Cardiac septum (tissue), 1 donor: ENCODE measurements at regions not wholly inside any gene's neighbourhood (a gene's known extent, or its start where the extent isn't known, plus 50 kb on each side); places are given as distances from the start of the nearest gene placed in this dataset.

ENCODE experiments used
- DNase-seq: peaks from one replicate; pipeline ENCODE4 v3.0.0-alpha.2; 2020; ENCODE audit warnings: low spot score
- intact Hi-C: fragments of 100-400 bp; cut with DNase I; formaldehyde crosslinking; loops from one replicate; pipeline ENCODE4 v1.14.0; 2022
- donor health status: DM: no; HTN: no; CAD: no.

DNA sequence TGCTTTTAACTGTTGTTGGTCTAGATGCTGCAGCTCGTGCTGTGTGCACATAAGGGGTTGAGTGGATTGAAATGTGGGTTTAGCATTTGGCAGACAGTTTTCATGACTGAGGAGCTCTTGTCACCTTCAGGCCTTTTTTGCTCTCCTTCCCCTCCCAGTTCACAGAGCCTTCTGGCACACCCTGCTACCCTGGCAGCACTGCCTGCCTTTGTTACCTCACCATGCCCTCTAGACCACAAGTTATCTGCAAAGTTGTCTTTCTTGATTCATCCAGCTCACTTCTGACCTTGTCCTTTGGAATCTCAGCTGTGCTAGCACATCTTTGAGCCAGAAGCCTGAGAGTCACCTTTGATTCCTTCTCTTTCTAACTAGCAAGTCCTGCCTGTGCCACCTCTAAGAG lies 348.9 kb upstream of the ZFP64 start:
- no peak for DNase-seq
- intact Hi-C loops, result no loop called here

DNA sequence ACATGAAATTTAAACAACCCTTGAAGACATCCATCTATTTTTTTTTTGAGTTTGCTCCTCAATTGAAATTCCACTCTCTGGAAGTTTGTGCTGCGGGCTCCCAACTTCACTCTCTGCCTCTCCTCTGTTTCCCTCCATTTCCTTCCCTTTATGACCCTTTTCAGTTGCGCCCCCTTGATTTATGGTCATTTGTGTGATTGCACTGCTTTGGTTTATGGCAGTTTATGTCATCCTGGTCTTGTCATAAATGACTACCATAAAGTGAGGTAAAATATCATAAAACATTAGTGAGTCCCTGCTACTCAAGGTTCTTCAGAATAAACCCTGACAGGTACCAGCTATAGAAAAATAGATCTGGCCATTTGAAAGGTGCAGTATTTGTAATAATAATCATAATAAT lies 348.3 kb upstream of the ZFP64 start:
- no peak for DNase-seq
- intact Hi-C loops, result no loop called here

DNA sequence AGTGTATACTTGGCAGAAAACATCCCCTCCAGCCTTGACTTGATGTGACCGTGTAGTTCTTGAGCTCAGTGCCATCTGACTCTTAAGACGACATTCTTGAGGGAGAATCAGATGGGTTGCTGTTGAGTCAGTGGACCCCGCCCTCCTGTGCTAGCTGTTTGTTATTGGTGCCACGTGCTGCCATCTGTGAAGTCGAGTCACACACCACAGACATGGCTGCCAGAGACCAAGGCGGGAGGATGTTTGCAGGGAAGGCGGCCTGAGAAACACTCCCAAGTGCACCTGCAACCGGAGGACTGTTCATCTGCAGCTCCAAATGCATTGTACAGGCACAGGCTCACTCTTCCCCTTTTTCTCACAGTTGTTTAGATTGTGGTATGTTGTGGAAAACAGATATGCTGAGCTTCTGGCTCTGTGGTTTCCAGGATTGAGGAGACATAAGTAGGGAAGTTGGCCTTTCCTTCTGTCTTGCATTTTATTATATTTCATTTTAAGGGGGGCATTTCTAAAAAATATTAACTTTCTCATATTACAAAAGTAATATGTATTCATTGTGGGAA lies 345.3 kb upstream of the ZFP64 start:
- DNase-seq, result no peak
- intact Hi-C loops, result no loop called here

DNA sequence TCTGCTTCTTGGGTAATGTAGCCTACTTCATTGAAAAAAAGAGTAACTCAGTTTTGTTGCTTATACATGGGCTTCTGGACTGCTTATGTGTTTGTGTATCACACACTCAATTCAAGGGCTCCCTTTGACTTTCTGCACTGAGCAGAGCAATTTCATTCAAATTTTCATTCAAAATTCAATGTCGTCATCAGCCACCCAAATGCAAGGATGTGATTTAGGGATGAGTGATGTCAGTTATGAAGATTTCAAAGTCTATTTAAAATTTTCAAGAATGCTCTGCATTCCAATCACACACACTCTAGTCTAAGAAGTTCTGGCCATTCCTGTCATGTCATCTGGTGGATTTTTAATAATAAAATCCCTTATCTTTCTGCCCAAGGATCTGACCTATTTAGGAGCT lies 344.5 kb upstream of the ZFP64 start:
- intact Hi-C loops, result no loop called here
- no peak for DNase-seq

DNA sequence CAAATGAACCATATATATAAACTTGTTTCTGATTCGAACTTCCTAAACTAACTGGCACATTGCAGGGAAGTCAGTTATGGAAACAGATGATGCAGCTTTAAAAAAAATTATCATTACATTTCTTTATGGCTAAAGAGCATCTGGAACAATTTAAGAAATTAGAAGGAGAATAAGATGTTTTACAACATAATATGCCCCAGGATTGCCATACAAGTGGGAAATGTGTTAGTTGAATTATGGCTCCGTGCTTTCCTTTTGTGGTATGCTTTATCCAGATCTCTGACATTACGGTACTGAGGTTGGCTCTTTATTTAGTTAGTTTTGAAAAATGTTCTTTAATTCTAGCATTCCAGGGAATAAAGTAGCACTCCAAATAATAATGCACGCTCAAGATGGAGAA lies 343.0 kb upstream of the ZFP64 start:
- no peak for DNase-seq
- intact Hi-C loops, result no loop called here

DNA sequence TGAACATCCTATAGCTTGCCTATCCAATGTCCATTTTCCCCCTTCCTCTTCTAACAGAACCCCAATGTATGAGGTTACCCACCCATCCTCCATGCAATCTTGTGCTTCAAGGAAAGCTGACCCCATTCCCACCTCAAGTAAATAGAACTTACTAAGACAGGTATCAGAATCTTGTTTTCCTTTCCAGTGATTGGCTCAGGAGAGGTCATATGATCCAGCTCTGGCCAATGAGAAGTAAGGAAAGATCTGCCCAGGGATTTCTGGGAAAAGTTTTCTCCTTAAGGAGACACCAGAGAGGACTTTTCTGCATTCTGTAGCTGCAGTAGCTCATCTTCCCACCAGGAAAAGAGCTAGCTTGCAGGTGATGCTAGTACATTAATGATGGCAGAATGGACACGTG lies 341.8 kb upstream of the ZFP64 start:
- DNase-seq, result no peak
- intact Hi-C loops, result no loop called here

DNA sequence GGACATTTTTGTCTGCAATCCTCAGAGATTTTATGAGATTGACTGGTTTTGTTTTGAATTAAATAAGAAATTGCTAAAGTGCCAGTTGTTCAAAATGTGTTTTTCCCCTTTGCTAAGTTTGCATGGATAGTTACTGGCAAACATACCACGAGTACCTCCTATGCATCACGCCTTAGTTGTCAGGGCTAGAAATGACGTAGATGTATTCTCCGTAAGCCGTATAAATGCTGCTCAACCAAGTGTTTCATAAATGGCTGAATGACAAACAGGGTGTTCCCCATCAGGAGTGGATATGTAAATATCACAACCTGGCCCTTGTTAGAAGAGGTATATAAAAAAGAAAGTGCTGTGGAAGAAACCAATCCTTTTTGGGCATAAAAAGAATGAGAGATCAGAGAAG lies 341.1 kb upstream of the ZFP64 start:
- intact Hi-C loops, result no loop called here
- DNase-seq, result no peak

DNA sequence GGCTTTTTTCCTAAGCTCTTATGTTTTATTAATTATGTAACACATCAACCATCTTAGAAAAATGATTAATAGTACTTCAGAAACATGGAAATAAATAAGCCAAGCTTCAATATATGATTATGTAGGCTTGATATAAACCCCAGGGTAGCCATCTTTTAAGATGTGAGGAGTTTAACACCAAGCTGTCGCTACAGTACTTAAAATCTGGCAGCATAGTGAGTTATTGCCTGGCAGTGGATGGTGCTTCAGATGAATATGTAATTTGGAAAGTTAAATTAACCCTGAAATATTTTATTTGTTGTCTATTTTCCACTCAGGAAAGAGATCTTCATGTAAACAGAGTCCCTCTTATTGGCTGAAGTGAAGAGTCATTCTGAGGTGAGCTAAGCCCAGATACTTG lies 339.0 kb upstream of the ZFP64 start:
- intact Hi-C loops, result no loop called here
- DNase-seq, result no peak

DNA sequence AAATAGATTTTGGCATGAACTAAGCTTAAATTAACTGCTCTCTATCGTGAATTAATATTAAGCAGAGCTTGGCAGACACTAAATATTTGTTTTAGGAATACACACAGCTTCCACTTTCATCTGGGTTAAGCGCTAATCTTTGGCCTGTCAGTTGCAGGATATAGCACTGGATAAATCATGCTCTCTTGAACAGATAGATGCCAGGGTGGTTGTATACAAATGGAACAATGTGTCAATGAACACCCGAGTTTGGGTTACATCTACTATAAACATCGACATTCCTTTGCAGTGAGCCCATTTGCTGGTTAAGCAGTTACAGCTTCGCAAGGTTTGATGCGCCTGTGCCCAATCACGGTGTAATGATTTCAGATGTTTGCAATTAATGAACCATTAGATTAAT lies 338.2 kb upstream of the ZFP64 start:
- intact Hi-C loops, result no loop called here
- no peak for DNase-seq

DNA sequence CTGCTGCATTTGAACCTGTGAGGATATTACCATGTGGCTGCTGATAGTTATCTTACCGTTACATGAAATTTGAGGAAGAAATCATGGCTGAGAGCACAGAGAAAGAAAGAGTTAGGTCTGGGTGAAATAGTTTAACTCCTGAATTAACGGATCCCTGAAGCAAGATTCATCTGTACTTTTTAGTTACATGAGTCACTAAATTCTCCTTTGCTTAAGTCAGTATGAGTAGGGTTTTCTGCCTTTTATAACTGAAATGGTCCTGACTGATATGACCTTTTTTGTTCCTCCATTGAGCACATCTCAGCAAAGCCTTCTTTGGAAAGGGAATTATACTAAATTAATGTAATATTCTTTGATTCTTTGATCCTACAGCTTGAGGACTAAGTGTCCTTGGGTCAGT lies 333.3 kb upstream of the ZFP64 start:
- intact Hi-C loops, result no loop called here
- no peak for DNase-seq

DNA sequence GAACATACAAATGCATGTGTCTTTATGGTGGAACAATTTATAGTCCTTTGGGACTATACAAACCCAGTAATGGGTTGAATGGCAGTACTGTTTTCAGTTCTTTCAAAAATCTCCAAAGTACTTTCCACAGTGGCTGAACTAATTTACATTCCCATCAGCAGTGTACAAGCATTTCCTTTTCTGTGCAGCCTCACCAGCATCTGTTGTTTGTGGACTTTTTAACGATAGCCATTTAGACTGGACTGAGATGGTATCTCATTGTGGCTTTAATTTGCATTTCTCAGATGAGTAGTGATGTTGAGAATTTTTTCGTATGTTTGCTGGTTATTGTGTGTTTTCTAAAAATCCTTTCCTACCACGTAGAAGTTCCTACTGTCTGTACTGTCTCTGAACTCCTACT lies 327.2 kb upstream of the ZFP64 start:
- intact Hi-C loops, result no loop called here
- DNase-seq, result no peak

DNA sequence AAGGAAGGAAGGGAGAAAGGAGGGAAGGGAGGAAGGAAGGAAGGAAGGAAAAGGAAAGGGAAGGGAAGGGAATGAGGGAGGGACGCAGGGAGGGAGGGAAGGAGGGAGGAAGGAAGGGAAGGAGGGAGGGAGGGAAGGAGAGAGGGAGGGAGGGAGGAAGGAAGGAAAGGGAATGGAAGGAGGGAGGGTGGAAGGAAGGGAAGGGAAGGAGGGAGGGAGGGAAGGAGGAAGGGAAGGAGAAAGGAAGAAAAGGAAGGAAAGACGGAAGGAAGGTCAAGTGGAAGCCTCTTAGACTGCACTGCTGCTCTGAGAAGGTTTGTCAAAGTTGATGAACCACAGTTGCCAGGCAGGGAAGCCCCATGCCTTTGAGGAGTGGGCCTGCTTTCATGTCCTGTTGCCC lies 324.3 kb upstream of the ZFP64 start:
- no peak for DNase-seq
- intact Hi-C loops, result no loop called here

DNA sequence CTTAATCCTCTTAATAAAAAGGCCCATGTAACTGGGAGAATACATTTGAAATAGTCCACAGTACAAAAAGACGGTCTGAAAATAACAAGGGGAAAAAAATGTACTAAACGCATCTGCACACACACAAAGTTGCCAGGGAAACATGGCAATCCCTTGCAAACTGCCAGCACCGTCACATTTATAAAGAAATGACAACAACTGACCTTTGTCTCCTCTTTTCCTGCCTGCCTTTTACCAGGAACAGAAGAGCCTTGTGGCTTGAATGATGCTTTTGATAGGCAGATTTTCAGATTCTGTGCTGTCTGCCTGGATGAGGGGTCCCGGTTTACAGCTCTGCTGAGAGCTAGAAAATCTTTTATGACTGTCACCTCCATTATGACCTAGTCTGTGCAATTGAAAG lies 308.6 kb upstream of the ZFP64 start:
- intact Hi-C loops, result no loop called here
- DNase-seq, result no peak

DNA sequence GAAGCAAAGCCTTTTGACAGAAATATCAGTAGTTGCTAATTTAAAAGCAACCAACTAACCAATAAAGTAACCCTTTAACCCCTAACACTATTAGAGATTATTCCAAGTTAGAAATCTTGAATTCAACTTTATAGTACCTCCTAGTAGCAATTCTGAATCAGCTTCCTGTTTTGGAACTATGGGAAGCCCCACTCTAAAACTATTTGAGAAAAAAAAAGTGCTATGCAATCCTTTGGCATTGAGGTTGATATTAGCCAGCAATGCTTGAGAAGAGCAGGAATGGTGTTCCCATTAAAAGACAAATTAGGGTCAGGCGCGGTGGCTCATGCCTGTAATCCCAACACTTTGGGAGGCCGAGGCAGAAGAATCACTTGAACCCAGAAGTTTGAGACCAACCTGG lies 306.2 kb upstream of the ZFP64 start:
- intact Hi-C loops, result no loop called here
- DNase-seq, result no peak

DNA sequence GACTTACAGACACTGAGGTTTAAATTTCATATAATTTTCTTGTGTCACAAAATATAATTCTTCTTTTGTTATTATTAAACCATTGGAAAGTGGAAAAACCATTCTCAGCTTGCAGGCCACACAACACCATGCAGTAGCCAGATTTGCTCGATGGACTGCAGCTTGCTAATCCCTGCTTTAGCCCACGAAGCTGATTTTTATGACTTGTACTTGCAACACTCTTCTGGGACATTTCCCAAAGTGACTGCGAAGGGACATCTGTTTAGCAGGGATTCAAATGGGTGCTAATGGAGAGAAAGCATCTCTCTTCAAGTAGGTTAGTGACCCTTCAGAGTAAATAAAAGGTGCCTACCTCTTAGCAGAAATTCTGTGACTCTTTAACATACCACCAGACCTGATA lies 304.6 kb upstream of the ZFP64 start:
- no peak for DNase-seq
- intact Hi-C loops, result no loop called here

DNA sequence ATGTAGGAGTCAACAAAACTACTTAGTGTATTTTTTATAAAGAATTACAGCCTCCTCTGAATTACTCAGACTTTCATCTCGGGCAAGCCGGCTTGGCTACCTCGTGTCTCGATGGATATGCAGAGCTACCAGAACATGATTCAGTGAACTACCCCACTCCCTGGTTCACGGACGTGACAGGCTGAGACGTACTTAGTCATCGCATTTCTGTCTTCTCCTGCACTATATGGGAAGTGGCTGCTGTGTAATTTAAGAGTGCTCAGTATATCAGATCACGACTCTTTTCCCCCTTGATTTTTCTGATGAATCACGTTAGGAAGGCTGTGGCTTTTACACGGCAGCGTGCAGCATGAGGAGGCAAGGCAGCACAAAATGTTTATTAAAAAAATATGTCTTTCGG lies 302.7 kb upstream of the ZFP64 start:
- intact Hi-C loops, result no loop called here
- DNase-seq, result no peak

DNA sequence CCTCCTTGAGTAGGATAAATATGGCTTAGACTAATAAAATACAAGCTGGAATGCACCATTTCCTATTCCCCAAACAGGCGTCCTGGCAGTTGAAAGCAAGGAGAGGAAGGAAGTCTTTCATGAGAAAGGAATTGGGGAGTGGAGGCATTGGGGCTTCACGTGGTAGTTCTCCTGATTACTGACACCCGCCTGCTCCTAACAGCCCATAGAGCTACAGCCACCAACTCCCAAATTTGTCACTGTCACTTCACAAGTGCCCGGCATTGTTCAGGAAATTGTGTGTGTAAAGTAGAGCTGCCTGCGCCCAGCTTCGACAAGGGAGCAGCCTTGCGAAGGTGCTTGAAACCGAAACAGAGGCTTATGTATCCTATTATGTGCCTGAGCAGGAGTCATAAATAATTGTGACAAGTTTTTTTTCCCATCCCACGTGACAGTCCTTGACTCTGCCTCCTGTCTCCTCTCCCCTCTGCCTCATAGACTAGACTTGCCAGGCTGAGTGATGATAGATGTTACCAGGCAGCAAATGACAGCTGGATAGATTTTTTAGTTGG lies 301.7 kb upstream of the ZFP64 start:
- intact Hi-C loops, result no loop called here

DNA sequence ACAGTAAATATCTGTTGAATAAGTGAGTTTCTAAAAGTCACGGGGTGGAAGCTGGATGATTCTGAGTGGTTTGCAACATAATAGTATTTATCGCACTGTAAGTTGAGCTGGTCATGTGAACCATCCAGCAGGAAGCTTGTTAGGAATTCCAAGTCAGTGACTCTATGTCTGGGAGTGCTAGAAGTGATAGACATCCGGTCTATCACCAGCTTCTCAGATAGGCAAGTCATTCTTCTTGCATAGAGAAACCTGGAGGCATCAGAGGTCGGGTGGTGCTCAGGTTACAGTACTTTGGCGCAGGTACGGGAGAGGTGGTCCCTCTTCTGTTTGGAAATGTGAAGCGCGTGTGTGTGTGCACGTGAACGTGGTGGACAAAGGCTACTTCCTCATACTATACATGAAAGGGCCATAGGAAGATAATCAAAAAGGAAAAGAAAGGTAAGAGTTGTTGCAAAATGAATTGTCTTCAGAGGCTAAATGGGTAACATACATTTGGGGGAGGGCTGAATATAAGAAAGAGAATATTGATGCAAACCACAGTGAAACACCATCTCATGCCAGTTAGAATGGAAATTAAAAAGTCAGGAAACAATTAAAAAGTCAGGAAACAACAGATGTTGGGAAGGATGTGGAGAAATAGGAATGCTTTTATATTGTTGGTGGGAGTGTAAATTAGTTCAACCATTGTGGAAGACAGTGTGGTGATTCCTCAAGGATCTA lies 299.3 kb upstream of the ZFP64 start:
- intact Hi-C loops, result no loop called here
- DNase-seq, result no peak

More for the DNA sequence above, 301.7 kb upstream of the ZFP64 start:
- DNase-seq, result no peak

DNA sequence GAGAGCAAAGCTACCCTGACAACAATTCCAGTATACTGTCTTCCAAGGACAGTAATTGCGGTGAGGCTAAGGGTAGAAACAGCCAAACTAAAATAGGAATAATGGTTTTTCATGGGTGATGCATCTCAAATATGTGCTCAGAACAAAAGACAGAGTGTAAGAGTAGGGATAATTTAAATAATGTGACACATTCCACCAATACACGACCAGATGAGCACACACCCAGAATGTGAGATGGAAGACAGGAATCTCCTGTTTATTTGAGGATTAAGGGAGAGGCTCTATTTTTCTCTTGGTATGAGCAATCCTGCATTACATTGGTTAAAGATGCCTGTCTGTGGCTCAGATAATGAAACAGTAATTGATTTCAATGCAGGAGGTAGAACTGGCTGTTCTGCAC lies 292.9 kb upstream of the ZFP64 start:
- no peak for DNase-seq
- intact Hi-C loops, result no loop called here

DNA sequence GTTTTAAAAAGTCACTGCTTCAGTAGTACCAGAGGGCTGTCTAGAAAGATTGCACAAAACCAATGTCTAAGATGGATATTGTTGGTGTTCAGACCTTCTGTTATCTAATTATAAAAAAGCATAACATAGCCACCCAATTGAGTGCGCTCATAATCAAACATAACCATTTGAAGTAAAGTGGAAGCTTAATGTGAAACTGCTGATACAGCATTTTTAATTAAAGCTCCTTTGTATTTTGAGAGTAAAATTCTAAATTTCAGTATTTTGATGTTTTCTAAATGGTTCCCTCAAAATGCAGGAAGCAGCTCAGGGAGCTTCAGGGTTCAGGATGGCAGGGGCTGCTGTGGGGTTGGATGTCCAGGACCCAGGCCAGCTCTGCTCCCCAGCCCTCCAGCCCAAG lies 291.8 kb upstream of the ZFP64 start:
- DNase-seq, result no peak
- intact Hi-C loops, result no loop called here

DNA sequence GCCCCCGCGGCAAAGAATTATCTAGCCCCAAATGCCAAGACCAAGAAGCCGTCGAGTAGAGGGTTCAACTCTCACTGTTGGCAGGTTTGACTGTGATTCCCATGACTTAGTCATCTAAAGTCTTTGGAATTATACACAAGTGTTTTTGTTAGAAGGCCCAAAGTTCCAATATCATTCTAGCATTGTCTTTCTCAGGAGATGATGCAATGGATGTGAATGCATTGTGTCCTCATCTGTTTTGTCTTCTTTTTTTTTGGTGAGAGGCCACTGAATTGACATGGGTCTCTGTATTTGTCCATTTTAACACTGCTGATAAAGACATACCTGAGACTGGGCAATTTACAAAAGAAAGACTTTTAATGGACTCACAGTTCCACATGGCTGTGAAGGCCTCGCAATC lies 290.5 kb upstream of the ZFP64 start:
- DNase-seq, result no peak
- intact Hi-C loops, result no loop called here

DNA sequence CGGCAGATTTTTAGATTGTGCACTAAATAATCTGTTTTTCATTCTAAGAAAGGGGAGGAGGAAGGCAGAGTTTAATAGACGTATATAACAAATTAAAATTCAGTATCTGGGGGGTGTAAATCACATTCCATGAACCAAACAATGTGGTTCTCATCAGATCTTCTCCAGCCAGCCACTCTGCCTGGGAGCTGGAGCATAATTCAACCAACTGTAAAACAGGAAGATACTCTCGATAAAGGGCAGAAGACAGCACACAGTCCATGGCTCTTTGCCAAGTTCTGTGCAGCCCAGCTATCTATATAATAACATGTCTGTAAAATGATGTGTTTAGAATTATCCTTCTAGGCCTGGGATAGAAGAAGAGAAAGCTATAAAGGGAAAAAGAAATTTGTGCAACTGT lies 289.9 kb upstream of the ZFP64 start:
- no peak for DNase-seq
- intact Hi-C loops, result no loop called here
